Caco-2 (cell line): ENCODE measurements at regions not wholly inside any gene's neighbourhood (a gene's known extent, or its start where the extent isn't known, plus 50 kb on each side); places are given as distances from the start of the nearest gene placed in this dataset.

Source experiments
- BruUV-seq: library from RNA; stranded (reverse); fragments of 400-500 nt; replicated peaks from 2 replicates; lab custom pipeline; 2021; lab: Mats Ljungman, UMichigan
- CTCF ChIA-PET: fragments of 300-600 bp; sonication (Branson Sonifier 250); formaldehyde crosslinking; loops from one replicate; lab custom pipeline; 2022; ENCODE audit warnings: antibody characterized with exemption; lab: Charles Lee
- POLR2A ChIA-PET: fragments of 300-600 bp; sonication (Branson Sonifier 250); formaldehyde crosslinking; loops from one replicate; lab custom pipeline; 2022; ENCODE audit warnings: antibody characterized with exemption; lab: Charles Lee
- DNase-seq, 2 experiments: peaks; one replicate each; pipeline versions ENCODE4 v3.0.0 to v3.0.0-alpha.2; 2020 to 2022
- H3K27me3 ChIP-seq: replicated peaks from 2 replicates; pipeline ENCODE4 v1.6.0; 2011; ENCODE audit warnings: low read length; ENCODE audit not compliant: control insufficient read depth, insufficient read depth
- H3K36me3 ChIP-seq: 2 replicates; pipeline ENCODE4 v1.5.1; 2011; ENCODE audit warnings: low read length; ENCODE audit not compliant: control insufficient read depth, insufficient read depth
- H3K4me1 ChIP-seq: fragments of 250-450 bp; sonication (Bioruptor Pico); 2 replicates; pipeline ENCODE4 v1.5.1; 2020; ENCODE audit warnings: mild to moderate bottlenecking
- H3K4me3 ChIP-seq: 2 replicates; pipeline ENCODE4 v1.5.1; 2011; ENCODE audit warnings: low read depth, mild to moderate bottlenecking, control low read depth, low read length
- H3K9me3 ChIP-seq: fragments of 250-450 bp; sonication (Bioruptor Pico); 2 replicates; pipeline ENCODE4 v1.5.1; 2020; ENCODE audit warnings: mild to moderate bottlenecking, moderate library complexity
- H3K27ac Mint-ChIP-seq: one replicate; pipeline ENCODE4 v1.8.0; 2022; ENCODE audit warnings: mixed read lengths; ENCODE audit not compliant: unreplicated experiment
- H3K27me3 Mint-ChIP-seq: one replicate; pipeline ENCODE4 v1.8.0; 2022; ENCODE audit warnings: mixed read lengths; ENCODE audit not compliant: insufficient read depth, unreplicated experiment
- H3K36me3 Mint-ChIP-seq: one replicate; pipeline ENCODE4 v1.8.0; 2022; ENCODE audit warnings: mild to moderate bottlenecking, mixed read lengths; ENCODE audit not compliant: insufficient read depth, unreplicated experiment
- H3K4me1 Mint-ChIP-seq: one replicate; pipeline ENCODE4 v1.8.0; 2022; ENCODE audit warnings: low read depth, mixed read lengths; ENCODE audit not compliant: unreplicated experiment
- H3K4me3 Mint-ChIP-seq: one replicate; pipeline ENCODE4 v1.8.0; 2022; ENCODE audit warnings: mild to moderate bottlenecking, moderate library complexity, mixed read lengths; ENCODE audit not compliant: unreplicated experiment
- H3K9me3 Mint-ChIP-seq: one replicate; pipeline ENCODE4 v1.8.0; 2022; ENCODE audit warnings: mixed read lengths; ENCODE audit not compliant: unreplicated experiment
- intact Hi-C: fragments of 100-400 bp; cut with micrococcal nuclease; formaldehyde crosslinking; loops from one replicate; pipeline ENCODE4 v1.10.0; 2022; ENCODE audit not compliant: unreplicated experiment
- TF ChIP-seq, protein P1 (sequence below), 2 experiments: fragments of 200-600 bp in 1 of 2; IDR thresholded peaks; 1 replicate in 1 of 2; 2 replicates in 1 of 2; pipeline versions ENCODE4 v1.5.1 to v1.8.0; 2011 to 2022; ENCODE audit warnings: antibody characterized with exemption in 1 of 2, control low read depth in 1 of 2, inconsistent platforms in 1 of 2, low read depth in 1 of 2, low read length in 1 of 2, mild to moderate bottlenecking in 1 of 2, moderate library complexity in 1 of 2; ENCODE audit not compliant: insufficient read depth in 1 of 2, severe bottlenecking in 1 of 2, unreplicated experiment in 1 of 2

DNA sequence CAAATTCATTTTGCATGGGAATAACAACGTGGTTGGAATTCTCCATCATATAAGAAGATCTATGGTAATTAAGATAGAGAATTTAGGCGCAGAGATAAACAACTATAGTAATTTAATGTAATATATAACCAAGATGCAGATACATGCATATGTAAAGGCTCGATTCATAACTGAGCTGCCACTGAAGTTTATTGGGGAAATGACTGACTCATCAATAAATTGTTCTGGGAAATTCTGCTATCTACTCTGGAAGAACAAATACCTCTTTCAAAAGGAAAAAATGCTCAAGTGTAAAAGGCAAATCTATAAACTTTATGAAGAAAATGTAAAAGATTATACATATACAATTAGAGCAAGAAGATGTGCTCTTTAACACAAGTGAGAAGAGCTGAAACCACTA, 596.4 kb downstream of the MMUT start:
- no peaks in the 10 kb centered on the region for H3K27me3 Mint-ChIP-seq
- H3K27me3 ChIP-seq, result no peaks in the 10 kb centered on the region
- ChIA-PET POLR2A (no interaction called here), CTCF (no interaction called here)
- H3K36me3 ChIP-seq, result no peaks in the 10 kb centered on the region
- H3K4me1 Mint-ChIP-seq, result no peaks in the 10 kb centered on the region
- no peaks in the 10 kb centered on the region for H3K9me3 ChIP-seq
- intact Hi-C loops, result no loop called here
- H3K4me3 ChIP-seq, result no peak overlapping the region
- TF ChIP-seq, protein P1, sequence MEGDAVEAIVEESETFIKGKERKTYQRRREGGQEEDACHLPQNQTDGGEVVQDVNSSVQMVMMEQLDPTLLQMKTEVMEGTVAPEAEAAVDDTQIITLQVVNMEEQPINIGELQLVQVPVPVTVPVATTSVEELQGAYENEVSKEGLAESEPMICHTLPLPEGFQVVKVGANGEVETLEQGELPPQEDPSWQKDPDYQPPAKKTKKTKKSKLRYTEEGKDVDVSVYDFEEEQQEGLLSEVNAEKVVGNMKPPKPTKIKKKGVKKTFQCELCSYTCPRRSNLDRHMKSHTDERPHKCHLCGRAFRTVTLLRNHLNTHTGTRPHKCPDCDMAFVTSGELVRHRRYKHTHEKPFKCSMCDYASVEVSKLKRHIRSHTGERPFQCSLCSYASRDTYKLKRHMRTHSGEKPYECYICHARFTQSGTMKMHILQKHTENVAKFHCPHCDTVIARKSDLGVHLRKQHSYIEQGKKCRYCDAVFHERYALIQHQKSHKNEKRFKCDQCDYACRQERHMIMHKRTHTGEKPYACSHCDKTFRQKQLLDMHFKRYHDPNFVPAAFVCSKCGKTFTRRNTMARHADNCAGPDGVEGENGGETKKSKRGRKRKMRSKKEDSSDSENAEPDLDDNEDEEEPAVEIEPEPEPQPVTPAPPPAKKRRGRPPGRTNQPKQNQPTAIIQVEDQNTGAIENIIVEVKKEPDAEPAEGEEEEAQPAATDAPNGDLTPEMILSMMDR (IDR thresholded peaks at IDR 0.05; ENCODE audit: insufficient read depth in 1 of 2, low read depth in 1 of 2, low read length in 1 of 2, severe bottlenecking in 1 of 2, unreplicated experiment in 1 of 2), result no peak
- H3K27ac Mint-ChIP-seq, result no peak overlapping the region
- DNase-seq, result no peak
- H3K4me1 ChIP-seq, result no peaks in the 10 kb centered on the region
- no peaks in the 10 kb centered on the region for H3K9me3 Mint-ChIP-seq
- no TSS peak for BruUV-seq
- H3K4me3 Mint-ChIP-seq, result no peak overlapping the region
- H3K36me3 Mint-ChIP-seq, result no peaks in the 10 kb centered on the region

DNA sequence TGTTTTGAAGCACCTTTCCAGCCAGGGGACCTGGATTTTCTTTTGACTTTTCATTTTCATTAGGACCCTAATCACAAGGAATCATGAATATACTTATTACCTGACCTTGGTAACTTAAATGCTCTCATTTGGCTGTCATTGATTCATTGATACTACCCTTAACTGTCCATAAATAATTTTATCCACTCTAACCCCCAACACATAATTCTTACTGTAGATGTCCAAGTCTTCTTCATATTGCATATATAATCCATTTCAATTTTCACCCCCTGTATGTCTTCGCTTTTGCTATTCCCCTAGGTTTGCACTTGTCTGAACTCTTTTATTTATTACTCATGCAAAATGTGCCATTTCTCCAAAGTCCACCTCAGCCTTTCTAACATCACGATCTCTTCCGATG, 602.9 kb downstream of the MMUT start:
- H3K36me3 ChIP-seq, result no peaks in the 10 kb centered on the region
- Mint-ChIP-seq H3K9me3 (no peaks in the 10 kb centered on the region), H3K27ac (no peak overlapping the region), H3K4me1 (no peaks in the 10 kb centered on the region), H3K36me3 (no peaks in the 10 kb centered on the region), H3K4me3 (no peak overlapping the region), H3K27me3 (peaks cover 2% of the 10 kb centered on the region)
- H3K4me1 ChIP-seq, result no peaks in the 10 kb centered on the region
- no peak overlapping the region for H3K4me3 ChIP-seq
- TF ChIP-seq, protein P1 (IDR thresholded peaks at IDR 0.05; ENCODE audit: insufficient read depth in 1 of 2, low read depth in 1 of 2, low read length in 1 of 2, severe bottlenecking in 1 of 2, unreplicated experiment in 1 of 2), result no peak
- BruUV-seq, result no TSS peak
- POLR2A ChIA-PET, result no interaction called here
- intact Hi-C loops, result no loop called here
- H3K9me3 ChIP-seq, result no peaks in the 10 kb centered on the region
- H3K27me3 ChIP-seq, result no peaks in the 10 kb centered on the region
- CTCF ChIA-PET, result no interaction called here
- DNase-seq, result no peak

DNA sequence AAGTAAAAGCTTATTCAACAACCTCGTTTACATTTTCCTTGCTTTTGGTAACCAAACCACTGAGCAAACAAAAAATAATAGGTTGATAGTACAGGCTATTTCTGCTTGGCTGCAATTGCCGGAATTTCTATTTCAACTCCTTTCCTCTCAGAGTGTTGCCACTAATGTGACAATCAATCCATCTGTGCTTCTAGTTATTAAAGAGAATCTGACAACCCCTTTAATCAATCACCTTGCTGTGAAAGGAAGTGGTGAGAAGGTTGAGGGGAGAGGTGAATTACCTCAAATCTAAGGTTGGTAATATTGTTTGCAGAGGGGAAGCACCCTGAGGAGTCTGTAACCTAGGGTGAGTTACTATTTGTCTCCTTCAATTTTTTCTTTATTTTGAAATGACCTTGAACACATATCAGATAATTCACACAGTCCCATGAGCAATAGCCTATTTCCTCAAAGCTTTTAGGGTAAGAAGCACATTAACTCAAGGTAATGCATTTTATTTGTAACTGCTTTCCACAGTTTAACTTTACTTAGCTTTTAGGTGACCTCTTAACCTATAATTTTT, 603.4 kb downstream of the MMUT start:
- Histone ChIP-seq H3K4me3 (no peak overlapping the region), H3K27me3 (no peaks in the 10 kb centered on the region), H3K9me3 (no peaks in the 10 kb centered on the region), H3K4me1 (no peaks in the 10 kb centered on the region), H3K36me3 (no peaks in the 10 kb centered on the region)
- Mint-ChIP-seq H3K4me3 (no peak overlapping the region), H3K9me3 (no peaks in the 10 kb centered on the region), H3K36me3 (no peaks in the 10 kb centered on the region), H3K27me3 (peaks cover 2% of the 10 kb centered on the region), H3K4me1 (no peaks in the 10 kb centered on the region), H3K27ac (no peak overlapping the region)
- CTCF ChIA-PET, result no interaction called here
- intact Hi-C loops, result no loop called here
- POLR2A ChIA-PET, result no interaction called here
- TF ChIP-seq, protein P1 (IDR thresholded peaks at IDR 0.05; ENCODE audit: insufficient read depth in 1 of 2, low read depth in 1 of 2, low read length in 1 of 2, severe bottlenecking in 1 of 2, unreplicated experiment in 1 of 2), result no peak
- DNase-seq, result no peak
- no TSS peak for BruUV-seq
